HEK293 (cell line): ENCODE measurements at regions not wholly inside any gene's neighbourhood (a gene's known extent, or its start where the extent isn't known, plus 50 kb on each side); places are given as distances from the start of the nearest gene placed in this dataset.

ENCODE experiments used
- CTCF ChIA-PET: fragments of 350-600 bp; formaldehyde crosslinking; extraction: SDS; loops from one replicate; lab custom pipeline; 2021; ENCODE audit warnings: antibody characterized with exemption; lab: Yijun Ruan, JAX
- POLR2A ChIA-PET: fragments of 300-600 bp; formaldehyde crosslinking; extraction: SDS; loops from one replicate; lab custom pipeline; 2020; ENCODE audit warnings: antibody characterized with exemption, inconsistent platforms; lab: Yijun Ruan, JAX
- H3K27ac ChIP-seq: fragments of 200-500 bp; sonication (Bioruptor generic); 2 replicates; pipeline ENCODE4 v1.5.1; 2014; ENCODE audit warnings: low read depth, low read length, control low read depth, inconsistent platforms; ENCODE audit errors: extremely low read depth
- H3K36me3 ChIP-seq, 2 experiments: fragments of 200-500 bp in 1 of 2; sonication (Bioruptor generic) in 1 of 2; 1 replicate in 1 of 2; 2 replicates in 1 of 2; pipeline ENCODE4 v1.5.1; 2014 to 2017; ENCODE audit warnings: inconsistent platforms in 2 of 2, low read length in 2 of 2; ENCODE audit not compliant: control insufficient read depth in 2 of 2, insufficient read depth in 1 of 2
- H3K4me1 ChIP-seq: fragments of 200-500 bp; sonication (Bioruptor generic); 2 replicates; pipeline ENCODE4 v1.5.1; 2014; ENCODE audit warnings: mild to moderate bottlenecking, low read length, inconsistent platforms; ENCODE audit not compliant: control insufficient read depth, insufficient read depth
- H3K4me3 ChIP-seq: 2 replicates; pipeline ENCODE4 v1.5.1; 2011; ENCODE audit warnings: low read depth, mild to moderate bottlenecking, control low read depth, low read length, moderate library complexity
- H3K9me3 ChIP-seq: fragments of 200-500 bp; sonication (Bioruptor generic); 2 replicates; pipeline ENCODE4 v1.5.1; 2014; ENCODE audit warnings: low read depth, low read length, inconsistent platforms; ENCODE audit not compliant: control insufficient read depth, insufficient read depth
- CTCF ChIP-seq: fragments of 450-650 bp; formaldehyde crosslinking; IDR thresholded peaks from 2 replicates; pipeline ENCODE4 v1.5.1; 2016; ENCODE audit warnings: missing biosample characterization, missing genetic modification characterization
- GLI4 ChIP-seq: fragments of 450-650 bp; formaldehyde crosslinking; IDR thresholded peaks from 2 replicates; pipeline ENCODE4 v1.5.1; 2016; ENCODE audit warnings: missing biosample characterization, missing genetic modification characterization
- GLIS1 ChIP-seq: fragments of 450-650 bp; formaldehyde crosslinking; IDR thresholded peaks from 2 replicates; pipeline ENCODE4 v1.5.1; 2016; ENCODE audit warnings: missing biosample characterization, missing genetic modification characterization
- IKZF3 ChIP-seq: fragments of 450-650 bp; IDR thresholded peaks from 2 replicates; pipeline ENCODE4 v1.5.0; 2018; ENCODE audit warnings: missing biosample characterization, mild to moderate bottlenecking, missing genetic modification characterization, moderate library complexity
- KLF1 ChIP-seq: fragments of 450-650 bp; formaldehyde crosslinking; IDR thresholded peaks from 2 replicates; pipeline ENCODE4 v1.5.1; 2016; ENCODE audit warnings: missing biosample characterization, missing genetic modification characterization
- PRDM6 ChIP-seq: fragments of 450-650 bp; formaldehyde crosslinking; IDR thresholded peaks from 2 replicates; pipeline ENCODE4 v1.5.1; 2017; ENCODE audit warnings: missing biosample characterization, missing genetic modification characterization
- TRIM28 ChIP-seq: IDR thresholded peaks from 2 replicates; pipeline ENCODE4 v1.6.1; 2011; ENCODE audit warnings: low read length, control low read depth, borderline replicate concordance
- ZBTB49 ChIP-seq: fragments of 450-650 bp; formaldehyde crosslinking; IDR thresholded peaks from 2 replicates; pipeline ENCODE4 v1.5.1; 2016; ENCODE audit warnings: missing biosample characterization, missing genetic modification characterization, low read depth
- ZEB2 ChIP-seq: fragments of 450-650 bp; formaldehyde crosslinking; IDR thresholded peaks from 2 replicates; pipeline ENCODE4 v1.5.1; 2016; ENCODE audit warnings: missing biosample characterization, missing genetic modification characterization
- ZNF148 ChIP-seq: fragments of 450-650 bp; formaldehyde crosslinking; IDR thresholded peaks from 2 replicates; pipeline ENCODE4 v1.5.0; 2017; ENCODE audit warnings: missing biosample characterization, missing genetic modification characterization, borderline replicate concordance
- ZNF155 ChIP-seq: fragments of 450-650 bp; formaldehyde crosslinking; IDR thresholded peaks from 2 replicates; pipeline ENCODE4 v1.5.1; 2016; ENCODE audit warnings: missing biosample characterization, missing genetic modification characterization
- ZNF18 ChIP-seq: fragments of 450-650 bp; formaldehyde crosslinking; IDR thresholded peaks from 2 replicates; pipeline ENCODE4 v1.5.1; 2016; ENCODE audit warnings: missing biosample characterization, missing genetic modification characterization
- ZNF19 ChIP-seq: fragments of 450-650 bp; formaldehyde crosslinking; IDR thresholded peaks from 2 replicates; pipeline ENCODE4; 2016; ENCODE audit warnings: missing biosample characterization, missing genetic modification characterization, low read depth
- ZNF394 ChIP-seq: fragments of 450-650 bp; formaldehyde crosslinking; IDR thresholded peaks from 2 replicates; pipeline ENCODE4 v1.5.1; 2016; ENCODE audit warnings: missing biosample characterization, missing genetic modification characterization, mild to moderate bottlenecking, moderate library complexity, borderline replicate concordance
- ZNF426 ChIP-seq: fragments of 450-650 bp; formaldehyde crosslinking; IDR thresholded peaks from 2 replicates; pipeline ENCODE4 v1.5.1; 2017; ENCODE audit warnings: missing biosample characterization, missing genetic modification characterization, mild to moderate bottlenecking, inconsistent platforms, moderate library complexity
- ZNF544 ChIP-seq: fragments of 450-650 bp; formaldehyde crosslinking; IDR thresholded peaks from 2 replicates; pipeline ENCODE4 v1.5.0; 2017; ENCODE audit warnings: missing biosample characterization, missing genetic modification characterization
- ZNF555 ChIP-seq: fragments of 450-650 bp; formaldehyde crosslinking; conservative IDR thresholded peaks from 2 replicates; pipeline ENCODE4 v1.5.1; 2017; ENCODE audit warnings: missing biosample characterization, mild to moderate bottlenecking, missing genetic modification characterization, inconsistent platforms
- ZNF776 ChIP-seq: fragments of 450-650 bp; formaldehyde crosslinking; IDR thresholded peaks from 2 replicates; pipeline ENCODE4 v1.5.0; 2017; ENCODE audit warnings: missing biosample characterization, missing genetic modification characterization, borderline replicate concordance
- ZNF830 ChIP-seq: fragments of 450-650 bp; IDR thresholded peaks from 2 replicates; pipeline ENCODE4 v1.5.0; 2018; ENCODE audit warnings: missing biosample characterization, missing genetic modification characterization, low read depth, mild to moderate bottlenecking, moderate library complexity

- TF ChIP-seq ZNF148 (tag by site-specific recombination) (no peak), ZNF776 (tag by site-specific recombination) (no peak), ZNF555 (tag by site-specific recombination) (no peak), GLI4 (no peak)
Measured at GRCh38 chr18:52156166-52156565, 183.8 kb upstream of the DCC start (continued).

GRCh38 chr18:52160636-52161035 is 179.4 kb upstream of the DCC start:
- TF ChIP-seq ZNF830 (no peak), ZBTB49 (no peak), GLIS1 (no peak), KLF1 (tag by site-specific recombination) (no peak), ZNF155 (no peak), TRIM28 (no peak)
- H3K9me3 ChIP-seq = no peaks in the 10 kb centered on the region
- no peak overlapping the region for H3K27ac ChIP-seq
- H3K36me3 ChIP-seq = no peaks in the 10 kb centered on the region
- ChIA-PET POLR2A (no interaction called here), CTCF (no interaction called here)
- H3K4me3 ChIP-seq = no peak overlapping the region
- no peaks in the 10 kb centered on the region for H3K4me1 ChIP-seq

- TF ChIP-seq ZEB2 (no peak), ZNF394 (tag by site-specific recombination) (no peak), CTCF (no peak), ZNF544 (tag by site-specific recombination) (no peak), IKZF3 (no peak), ZNF18 (tag by site-specific recombination) (no peak), ZNF19 (tag by site-specific recombination) (no peak), PRDM6 (tag by site-specific recombination) (no peak), ZNF426 (tag by site-specific recombination) (no peak), ZNF555 (tag by site-specific recombination) (no peak)
- POLR2A ChIA-PET = no interaction called here
- no peak overlapping the region for H3K4me3 ChIP-seq
- no peak overlapping the region for H3K27ac ChIP-seq
- no peaks in the 10 kb centered on the region for H3K36me3 ChIP-seq
- H3K4me1 ChIP-seq = no peaks in the 10 kb centered on the region
- H3K9me3 ChIP-seq = no peaks in the 10 kb centered on the region
- CTCF ChIA-PET = no interaction called here
Measured at GRCh38 chr18:52163478-52163877, 176.5 kb upstream of the DCC start.
